Astrocyte (in vitro differentiated cells and primary cell): ENCODE measurements at regions not wholly inside any gene's neighbourhood (a gene's known extent, or its start where the extent isn't known, plus 50 kb on each side); places are given as distances from the start of the nearest gene placed in this dataset.

Experiments used
- DNase-seq: peaks from one replicate; pipeline ENCODE4 v3.0.0-alpha.2; 2010; ENCODE audit warnings: low read depth
- FAIRE-seq: peaks from 2 replicates; lab custom pipeline; 2011; peaks lifted over from hg19 to GRCh38; lab: Jason Lieb, UNC
- H2AFZ ChIP-seq: 2 replicates; pipeline ENCODE4 v1.6.0; 2012; ENCODE audit warnings: low read depth, low read length, inconsistent platforms
- H3K27ac ChIP-seq: 2 replicates; pipeline ENCODE4 v1.5.1; 2011; ENCODE audit warnings: low read depth, low read length, inconsistent platforms
- H3K27me3 ChIP-seq: 2 replicates; pipeline ENCODE4 v1.6.0; 2011; ENCODE audit warnings: low read length, inconsistent platforms; ENCODE audit not compliant: insufficient read depth
- H3K36me3 ChIP-seq: 2 replicates; pipeline ENCODE4 v1.5.1; 2011; ENCODE audit warnings: low read length, inconsistent platforms; ENCODE audit not compliant: insufficient read depth
- H3K4me1 ChIP-seq: 2 replicates; pipeline ENCODE4 v1.5.1; 2011; ENCODE audit warnings: low read length, inconsistent platforms; ENCODE audit not compliant: insufficient read depth
- H3K4me2 ChIP-seq: 2 replicates; pipeline ENCODE4 v1.6.0; 2012; ENCODE audit warnings: low read length, inconsistent platforms
- H3K4me3 ChIP-seq: 2 replicates; pipeline ENCODE4 v1.5.1; 2011; ENCODE audit warnings: low read depth, mild to moderate bottlenecking, low read length, inconsistent platforms; ENCODE audit not compliant: insufficient read depth
- H3K79me2 ChIP-seq: 2 replicates; pipeline ENCODE4 v1.6.0; 2012; ENCODE audit warnings: mild to moderate bottlenecking, low read length, inconsistent platforms; ENCODE audit not compliant: insufficient read depth
- H3K9ac ChIP-seq: 2 replicates; pipeline ENCODE4 v1.6.0; 2012; ENCODE audit warnings: mild to moderate bottlenecking, low read length, inconsistent platforms
- H3K9me3 ChIP-seq: 2 replicates; pipeline ENCODE4 v1.5.1; 2012; ENCODE audit warnings: low read depth, mild to moderate bottlenecking, low read length, inconsistent platforms; ENCODE audit not compliant: insufficient read depth
- H4K20me1 ChIP-seq: 2 replicates; pipeline ENCODE4 v1.6.0; 2012; ENCODE audit warnings: low read length, inconsistent platforms; ENCODE audit not compliant: insufficient read depth
- H3K27ac Mint-ChIP-seq: one replicate; pipeline ENCODE4 v1.8.0; 2021; ENCODE audit warnings: mild to moderate bottlenecking, mixed read lengths; ENCODE audit not compliant: unreplicated experiment
- H3K27me3 Mint-ChIP-seq: one replicate; pipeline ENCODE4 v1.8.0; 2021; ENCODE audit warnings: low read depth, mixed read lengths; ENCODE audit not compliant: unreplicated experiment
- H3K36me3 Mint-ChIP-seq: one replicate; pipeline ENCODE4 v1.8.0; 2021; ENCODE audit warnings: low read depth, mixed read lengths; ENCODE audit not compliant: unreplicated experiment
- H3K4me1 Mint-ChIP-seq: one replicate; pipeline ENCODE4 v1.8.0; 2021; ENCODE audit warnings: low read depth, mixed read lengths; ENCODE audit not compliant: unreplicated experiment
- H3K4me3 Mint-ChIP-seq: one replicate; pipeline ENCODE4 v1.8.0; 2021; ENCODE audit warnings: mild to moderate bottlenecking, moderate library complexity, mixed read lengths; ENCODE audit not compliant: unreplicated experiment
- H3K9me3 Mint-ChIP-seq: one replicate; pipeline ENCODE4 v1.8.0; 2021; ENCODE audit warnings: mild to moderate bottlenecking, mixed read lengths; ENCODE audit not compliant: unreplicated experiment
- EZH2 ChIP-seq: IDR thresholded peaks from 2 replicates; pipeline ENCODE4 v1.6.1; 2012; ENCODE audit warnings: mild to moderate bottlenecking, low read length, inconsistent platforms; ENCODE audit not compliant: insufficient read depth
- TF ChIP-seq, protein P1 (sequence below): IDR thresholded peaks from 2 replicates; pipeline ENCODE4 v1.5.1; 2011; ENCODE audit warnings: low read depth, mild to moderate bottlenecking, inconsistent platforms, low read length, moderate library complexity; ENCODE audit not compliant: insufficient read depth

GRCh38 chr16:24673155-24673554 is 56.3 kb upstream of the TNRC6A start:
- Histone ChIP-seq H3K4me2 (no peak overlapping the region), H3K27ac (no peak overlapping the region), H4K20me1 (no peaks in the 10 kb centered on the region), H3K4me1 (peaks cover 30% of the 10 kb centered on the region), H3K9ac (no peak overlapping the region), H3K36me3 (no peaks in the 10 kb centered on the region), H3K9me3 (no peaks in the 10 kb centered on the region), H3K4me3 (no peak overlapping the region), H2AFZ (no peak overlapping the region), H3K79me2 (no peaks in the 10 kb centered on the region), H3K27me3 (no peaks in the 10 kb centered on the region)
- no peaks in the 10 kb centered on the region for H3K27me3 Mint-ChIP-seq
- no peaks in the 10 kb centered on the region for H3K36me3 Mint-ChIP-seq
- H3K4me3 Mint-ChIP-seq: no peak overlapping the region
- peaks cover 2% of the 10 kb centered on the region for H3K9me3 Mint-ChIP-seq
- no peak for TF ChIP-seq EZH2
- TF ChIP-seq, protein P1, sequence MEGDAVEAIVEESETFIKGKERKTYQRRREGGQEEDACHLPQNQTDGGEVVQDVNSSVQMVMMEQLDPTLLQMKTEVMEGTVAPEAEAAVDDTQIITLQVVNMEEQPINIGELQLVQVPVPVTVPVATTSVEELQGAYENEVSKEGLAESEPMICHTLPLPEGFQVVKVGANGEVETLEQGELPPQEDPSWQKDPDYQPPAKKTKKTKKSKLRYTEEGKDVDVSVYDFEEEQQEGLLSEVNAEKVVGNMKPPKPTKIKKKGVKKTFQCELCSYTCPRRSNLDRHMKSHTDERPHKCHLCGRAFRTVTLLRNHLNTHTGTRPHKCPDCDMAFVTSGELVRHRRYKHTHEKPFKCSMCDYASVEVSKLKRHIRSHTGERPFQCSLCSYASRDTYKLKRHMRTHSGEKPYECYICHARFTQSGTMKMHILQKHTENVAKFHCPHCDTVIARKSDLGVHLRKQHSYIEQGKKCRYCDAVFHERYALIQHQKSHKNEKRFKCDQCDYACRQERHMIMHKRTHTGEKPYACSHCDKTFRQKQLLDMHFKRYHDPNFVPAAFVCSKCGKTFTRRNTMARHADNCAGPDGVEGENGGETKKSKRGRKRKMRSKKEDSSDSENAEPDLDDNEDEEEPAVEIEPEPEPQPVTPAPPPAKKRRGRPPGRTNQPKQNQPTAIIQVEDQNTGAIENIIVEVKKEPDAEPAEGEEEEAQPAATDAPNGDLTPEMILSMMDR: no peak
- DNase-seq (no peak), FAIRE-seq (no peak)
- H3K27ac Mint-ChIP-seq: no peak overlapping the region
- H3K4me1 Mint-ChIP-seq: peaks cover 18% of the 10 kb centered on the region

GRCh38 chr16:24674877-24675276 is 54.6 kb upstream of the TNRC6A start:
- no peak overlapping the region for H3K27ac Mint-ChIP-seq
- H3K9me3 Mint-ChIP-seq: peaks cover 2% of the 10 kb centered on the region
- H3K36me3 ChIP-seq: no peaks in the 10 kb centered on the region
- no peak overlapping the region for H3K27ac ChIP-seq
- FAIRE-seq: no peak
- no peak overlapping the region for H3K4me2 ChIP-seq
- TF ChIP-seq, protein P1: no peak
- TF ChIP-seq EZH2: no peak
- no peak overlapping the region for H3K4me3 Mint-ChIP-seq
- peaks cover 7% of the 10 kb centered on the region for H3K4me1 Mint-ChIP-seq
- peaks cover 16% of the 10 kb centered on the region for H3K4me1 ChIP-seq
- H3K9ac ChIP-seq: no peak overlapping the region
- H3K36me3 Mint-ChIP-seq: no peaks in the 10 kb centered on the region
- DNase-seq: no peak
- H2AFZ ChIP-seq: no peak overlapping the region
- H3K27me3 ChIP-seq: no peaks in the 10 kb centered on the region
- H3K27me3 Mint-ChIP-seq: no peaks in the 10 kb centered on the region
- no peaks in the 10 kb centered on the region for H3K9me3 ChIP-seq
- H4K20me1 ChIP-seq: no peaks in the 10 kb centered on the region
- no peaks in the 10 kb centered on the region for H3K79me2 ChIP-seq
- no peak overlapping the region for H3K4me3 ChIP-seq

DNA sequence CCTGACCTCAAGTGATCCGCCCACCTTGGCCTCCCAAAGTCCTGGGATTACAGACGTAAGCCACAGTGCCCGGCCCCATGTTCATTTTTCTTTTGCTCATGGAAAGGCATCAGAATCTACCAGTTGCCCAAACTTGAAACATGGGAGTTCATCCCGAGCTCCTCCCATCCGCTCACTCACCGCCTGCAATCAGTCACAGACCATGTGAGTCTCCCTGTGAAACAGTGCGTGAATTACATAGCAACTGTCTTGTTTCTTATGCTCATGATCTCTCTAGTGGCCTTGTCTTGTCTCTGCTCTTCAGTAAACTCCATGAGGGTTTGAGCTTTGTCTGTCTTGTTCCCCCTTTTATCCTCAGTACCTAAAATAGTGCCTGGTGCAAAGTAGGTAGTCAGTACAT is 52.1 kb upstream of the TNRC6A start:
- Histone ChIP-seq H3K4me2 (no peak overlapping the region), H3K4me3 (no peak overlapping the region), H3K4me1 (no peaks in the 10 kb centered on the region), H3K79me2 (no peaks in the 10 kb centered on the region), H3K9ac (no peak overlapping the region), H3K27me3 (no peaks in the 10 kb centered on the region), H3K27ac (no peak overlapping the region), H4K20me1 (no peaks in the 10 kb centered on the region), H2AFZ (no peak overlapping the region), H3K9me3 (no peaks in the 10 kb centered on the region), H3K36me3 (no peaks in the 10 kb centered on the region)
- FAIRE-seq: no peak
- Mint-ChIP-seq H3K4me1 (no peaks in the 10 kb centered on the region), H3K27ac (no peak overlapping the region), H3K27me3 (no peaks in the 10 kb centered on the region), H3K4me3 (no peak overlapping the region), H3K9me3 (peaks cover 2% of the 10 kb centered on the region), H3K36me3 (no peaks in the 10 kb centered on the region)
- no peak for DNase-seq
- TF ChIP-seq, protein P1: no peak
- TF ChIP-seq EZH2: no peak
